ENCODE measurements at regions not wholly inside any gene's neighbourhood (a gene's known extent, or its start where the extent isn't known, plus 50 kb on each side); places are given as distances from the start of the nearest gene placed in this dataset.

- Histone ChIP-seq H3K9ac (ENCODE audit: low read length) (peak overlapping the region; percentile 38), H3K27ac (ENCODE audit: low read depth, low read length) (no peak overlapping the region), H3K4me3 (ENCODE audit: insufficient read depth, low read depth, low read length) (no peak overlapping the region), H3K4me1 (ENCODE audit: insufficient read depth, low read length) (peaks cover 31% of the 10 kb centered on the region), H3K27me3 (ENCODE audit: insufficient read depth, low read length) (no peaks in the 10 kb centered on the region), H3K9me3 (ENCODE audit: insufficient read depth, low read depth, low read length) (no peaks in the 10 kb centered on the region), H3K79me2 (ENCODE audit: insufficient read depth, low read length) (no peaks in the 10 kb centered on the region), H3K36me3 (ENCODE audit: insufficient read depth, low read length) (no peaks in the 10 kb centered on the region), H4K20me1 (ENCODE audit: insufficient read depth, low read length) (no peaks in the 10 kb centered on the region), H2AFZ (ENCODE audit: low read depth, low read length) (no peak overlapping the region), H3K4me2 (ENCODE audit: low read length) (peak overlapping the region; percentile 60)
- no peaks in the 10 kb centered on the region for H3K27me3 Mint-ChIP-seq (ENCODE audit: low read depth, unreplicated experiment)
- FAIRE-seq (no peak), DNase-seq (ENCODE audit: low read depth) (no peak)
- no peak overlapping the region for H3K4me3 Mint-ChIP-seq (ENCODE audit: unreplicated experiment)
- peaks cover 2% of the 10 kb centered on the region for H3K36me3 Mint-ChIP-seq (ENCODE audit: low read depth, unreplicated experiment)
- no peak for TF ChIP-seq EZH2 (IDR thresholded peaks at IDR 0.05; ENCODE audit: insufficient read depth, low read length)
- TF ChIP-seq CTCF (IDR thresholded peaks at IDR 0.05; ENCODE audit: insufficient read depth, low read depth, low read length), result no peak
- H3K4me1 Mint-ChIP-seq (ENCODE audit: low read depth, unreplicated experiment), result peaks cover 27% of the 10 kb centered on the region
- no peak overlapping the region for H3K27ac Mint-ChIP-seq (ENCODE audit: unreplicated experiment)
- H3K9me3 Mint-ChIP-seq (ENCODE audit: unreplicated experiment), result peaks cover 11% of the 10 kb centered on the region
These were observed 142.8 kb upstream of the UBL3 start for GRCh38 chr13:29993196-29993595.

- peak overlapping the region; percentile 24 for H3K4me2 ChIP-seq (ENCODE audit: low read length)
- H3K4me1 ChIP-seq (ENCODE audit: insufficient read depth, low read length), result peaks cover 31% of the 10 kb centered on the region
- H2AFZ ChIP-seq (ENCODE audit: low read depth, low read length), result no peak overlapping the region
- H3K27ac Mint-ChIP-seq (ENCODE audit: unreplicated experiment), result peak overlapping the region; percentile 88
- no peak overlapping the region for H3K4me3 ChIP-seq (ENCODE audit: insufficient read depth, low read depth, low read length)
- FAIRE-seq (peak; percentile 96), DNase-seq (ENCODE audit: low read depth) (peak; percentile 98)
- peaks cover 5% of the 10 kb centered on the region for H3K9me3 ChIP-seq (ENCODE audit: insufficient read depth, low read depth, low read length)
- no peaks in the 10 kb centered on the region for H3K27me3 Mint-ChIP-seq (ENCODE audit: low read depth, unreplicated experiment)
- H3K79me2 ChIP-seq (ENCODE audit: insufficient read depth, low read length), result no peaks in the 10 kb centered on the region
- no peak overlapping the region for H3K9ac ChIP-seq (ENCODE audit: low read length)
- peaks cover 27% of the 10 kb centered on the region for H3K4me1 Mint-ChIP-seq (ENCODE audit: low read depth, unreplicated experiment)
- H3K9me3 Mint-ChIP-seq (ENCODE audit: unreplicated experiment), result peaks cover 15% of the 10 kb centered on the region
- H3K4me3 Mint-ChIP-seq (ENCODE audit: unreplicated experiment), result peak overlapping the region; percentile 42
- no peak overlapping the region for H3K27ac ChIP-seq (ENCODE audit: low read depth, low read length)
- no peaks in the 10 kb centered on the region for H3K36me3 ChIP-seq (ENCODE audit: insufficient read depth, low read length)
- H3K27me3 ChIP-seq (ENCODE audit: insufficient read depth, low read length), result no peaks in the 10 kb centered on the region
- no peaks in the 10 kb centered on the region for H4K20me1 ChIP-seq (ENCODE audit: insufficient read depth, low read length)
- TF ChIP-seq CTCF (IDR thresholded peaks at IDR 0.05; ENCODE audit: insufficient read depth, low read depth, low read length) (no peak), EZH2 (IDR thresholded peaks at IDR 0.05; ENCODE audit: insufficient read depth, low read length) (no peak)
- peaks cover 2% of the 10 kb centered on the region for H3K36me3 Mint-ChIP-seq (ENCODE audit: low read depth, unreplicated experiment)
These were observed 140.9 kb upstream of the UBL3 start for GRCh38 chr13:29991343-29991742.

- no peak overlapping the region for H3K27ac ChIP-seq (ENCODE audit: low read depth, low read length)
- no peak overlapping the region for H3K4me3 ChIP-seq (ENCODE audit: insufficient read depth, low read depth, low read length)
- TF ChIP-seq EZH2 (IDR thresholded peaks at IDR 0.05; ENCODE audit: insufficient read depth, low read length) (no peak), CTCF (IDR thresholded peaks at IDR 0.05; ENCODE audit: insufficient read depth, low read depth, low read length) (no peak)
- no peak overlapping the region for H3K9ac ChIP-seq (ENCODE audit: low read length)
- H3K4me2 ChIP-seq (ENCODE audit: low read length), result no peak overlapping the region
- FAIRE-seq (no peak), DNase-seq (ENCODE audit: low read depth) (no peak)
- no peaks in the 10 kb centered on the region for H3K79me2 ChIP-seq (ENCODE audit: insufficient read depth, low read length)
- H3K4me1 ChIP-seq (ENCODE audit: insufficient read depth, low read length), result peaks cover 15% of the 10 kb centered on the region
- H3K4me1 Mint-ChIP-seq (ENCODE audit: low read depth, unreplicated experiment), result peaks cover 10% of the 10 kb centered on the region
- no peaks in the 10 kb centered on the region for H3K27me3 Mint-ChIP-seq (ENCODE audit: low read depth, unreplicated experiment)
- H3K27me3 ChIP-seq (ENCODE audit: insufficient read depth, low read length), result no peaks in the 10 kb centered on the region
- H3K9me3 ChIP-seq (ENCODE audit: insufficient read depth, low read depth, low read length), result peaks cover 5% of the 10 kb centered on the region
- H4K20me1 ChIP-seq (ENCODE audit: insufficient read depth, low read length), result no peaks in the 10 kb centered on the region
- H3K36me3 Mint-ChIP-seq (ENCODE audit: low read depth, unreplicated experiment), result peaks cover 2% of the 10 kb centered on the region
- peaks cover 33% of the 10 kb centered on the region for H3K9me3 Mint-ChIP-seq (ENCODE audit: unreplicated experiment)
- no peak overlapping the region for H2AFZ ChIP-seq (ENCODE audit: low read depth, low read length)
- H3K4me3 Mint-ChIP-seq (ENCODE audit: unreplicated experiment), result no peak overlapping the region
- H3K27ac Mint-ChIP-seq (ENCODE audit: unreplicated experiment), result no peak overlapping the region
- H3K36me3 ChIP-seq (ENCODE audit: insufficient read depth, low read length), result no peaks in the 10 kb centered on the region
These were observed 136.9 kb upstream of the UBL3 start for GRCh38 chr13:29987340-29987739.

Measured in astrocyte (in vitro differentiated cells and primary cell).